Neural progenitor cell (in vitro differentiated cells): ENCODE measurements at regions not wholly inside any gene's neighbourhood (a gene's known extent, or its start where the extent isn't known, plus 50 kb on each side); places are given as distances from the start of the nearest gene placed in this dataset.

Experiments
- CTCF ChIP-seq: fragments of 200-600 bp; sonication (generic); IDR thresholded peaks from 2 replicates; pipeline ENCODE4 v1.5.1; 2017; ENCODE audit warnings: antibody characterized with exemption, mild to moderate bottlenecking
- EZH2 ChIP-seq: fragments of 200-600 bp; sonication (generic); IDR thresholded peaks from 2 replicates; pipeline ENCODE4 v1.6.1; 2017; ENCODE audit warnings: antibody characterized with exemption, mild to moderate bottlenecking, moderate library complexity

- TF ChIP-seq CTCF, result no peak
- TF ChIP-seq EZH2, result no peak
These were observed 469.6 kb downstream of the SI start for GRCh38 chr3:164608554-164609276.
